Dedifferentiated amniotic fluid mesenchymal stem cell (primary cell): ENCODE measurements at regions not wholly inside any gene's neighbourhood (a gene's known extent, or its start where the extent isn't known, plus 50 kb on each side); places are given as distances from the start of the nearest gene placed in this dataset.
"Not testable (repeated sequence)": the region's sequence is repeated elsewhere in the genome, so short reads cannot be mapped to it uniquely, and the experiment has no call there.

ENCODE experiments used
- DNase-seq: peaks from one replicate; pipeline ENCODE4 v3.0.0-alpha.2; 2016; ENCODE audit errors: extremely low spot score

GRCh38 chr11:101292661-101293240 is 163.1 kb upstream of the PGR start:
- no peak for DNase-seq

DNA sequence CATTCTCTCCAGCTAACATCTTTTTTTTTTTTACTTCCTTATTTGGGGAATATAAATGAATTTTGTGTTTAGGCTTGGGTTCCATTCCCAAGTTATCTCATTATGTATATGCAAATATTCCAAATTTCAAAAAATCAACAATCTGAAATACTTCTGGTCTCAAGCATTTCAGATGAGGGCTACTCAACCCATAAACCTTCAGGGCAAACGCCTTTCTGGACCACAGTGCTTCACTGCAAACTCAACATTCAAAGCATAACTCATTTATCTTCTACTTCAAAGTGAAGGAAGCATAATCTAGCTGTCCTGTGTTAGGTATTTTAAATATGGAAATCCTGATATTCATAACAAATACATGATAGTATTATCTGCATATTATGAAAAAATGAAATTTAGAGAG is 161.7 kb upstream of the PGR start:
- no peak for DNase-seq

GRCh38 chr11:101288392-101288791 is 158.8 kb upstream of the PGR start:
- no peak for DNase-seq

- DNase-seq, result no peak
These were observed 150.1 kb upstream of the PGR start for GRCh38 chr11:101279728-101280127.

GRCh38 chr11:101278286-101278685 is 148.7 kb upstream of the PGR start:
- DNase-seq, result no peak

- DNase-seq, result no peak
These were observed 147.4 kb upstream of the PGR start for GRCh38 chr11:101277036-101277435.

DNA sequence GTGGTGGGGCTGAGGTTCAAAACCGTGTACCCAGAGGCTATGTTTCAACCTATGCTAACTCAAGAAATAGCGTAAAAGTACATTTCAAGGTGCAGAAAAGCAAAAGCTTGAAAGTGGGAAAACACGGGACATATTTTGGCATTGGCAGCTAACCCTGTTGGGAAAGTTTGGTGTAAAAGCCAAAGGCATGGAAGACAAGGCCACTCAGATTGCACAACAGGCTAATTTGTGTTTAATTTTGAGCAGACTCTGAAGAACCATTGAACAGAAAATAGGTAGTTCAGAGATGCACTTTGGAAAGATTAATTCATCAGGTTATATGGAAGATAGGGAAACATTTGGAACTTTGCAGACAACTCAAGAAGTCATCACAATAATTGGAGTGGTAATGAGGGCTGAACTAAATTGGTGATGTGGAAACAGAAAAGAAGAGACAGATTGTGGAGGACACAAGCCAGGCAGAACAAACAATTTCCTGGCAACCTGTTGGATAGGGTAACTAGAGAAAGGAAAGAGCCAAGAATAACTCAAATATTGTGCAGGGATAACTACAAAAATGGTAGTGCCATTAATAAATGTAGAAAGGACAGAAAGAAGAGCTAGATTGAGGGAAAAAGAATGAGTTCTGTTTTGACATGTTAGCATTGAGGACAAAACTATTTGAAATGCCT is 140.5 kb upstream of the PGR start:
- DNase-seq, result no peak

DNA sequence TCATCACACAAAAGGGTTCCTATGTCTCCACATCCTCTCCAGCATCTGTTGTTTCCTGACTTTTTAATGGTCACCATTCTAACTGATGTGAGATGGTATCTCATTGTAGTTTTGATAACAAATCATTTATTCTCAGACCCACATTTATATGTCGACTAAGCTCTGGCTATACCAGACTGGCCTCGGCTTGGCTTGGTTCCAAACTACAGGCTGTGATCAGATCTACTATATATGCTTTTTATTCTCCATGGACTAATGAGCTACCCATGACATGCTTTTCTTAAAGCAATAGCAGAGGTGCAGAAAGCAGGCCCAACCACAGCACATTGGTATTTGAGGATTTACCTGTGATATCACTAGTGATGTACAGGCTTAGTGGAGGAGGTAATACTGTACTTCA is 139.8 kb upstream of the PGR start:
- no peak for DNase-seq

GRCh38 chr11:101267654-101268053 is 138.0 kb upstream of the PGR start:
- DNase-seq, result no peak

DNA sequence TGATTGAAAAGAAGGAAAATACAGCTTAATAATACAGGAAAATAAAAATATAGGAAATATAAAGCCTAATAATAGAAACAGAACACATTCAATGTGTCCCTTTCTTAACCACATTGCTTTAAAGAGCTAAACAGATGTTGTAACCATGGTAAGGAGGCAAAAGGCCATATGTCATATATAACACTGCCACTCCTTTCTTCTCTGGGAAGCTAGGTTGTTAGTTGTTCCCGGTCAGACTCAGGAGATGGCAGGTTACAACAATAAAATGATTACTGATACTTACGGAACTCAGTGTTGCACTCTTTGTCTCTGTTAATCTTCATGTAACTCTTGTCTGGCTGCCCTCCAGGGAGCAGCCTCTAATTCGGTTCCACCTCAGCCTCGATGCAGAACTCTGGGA is 134.7 kb upstream of the PGR start:
- no peak for DNase-seq

- DNase-seq, result no peak
These were observed 133.4 kb upstream of the PGR start for GRCh38 chr11:101262995-101263394.

GRCh38 chr11:101262258-101262657 is 132.6 kb upstream of the PGR start:
- no peak for DNase-seq

- DNase-seq, result no peak
These were observed 125.4 kb upstream of the PGR start for GRCh38 chr11:101255036-101255435.

DNA sequence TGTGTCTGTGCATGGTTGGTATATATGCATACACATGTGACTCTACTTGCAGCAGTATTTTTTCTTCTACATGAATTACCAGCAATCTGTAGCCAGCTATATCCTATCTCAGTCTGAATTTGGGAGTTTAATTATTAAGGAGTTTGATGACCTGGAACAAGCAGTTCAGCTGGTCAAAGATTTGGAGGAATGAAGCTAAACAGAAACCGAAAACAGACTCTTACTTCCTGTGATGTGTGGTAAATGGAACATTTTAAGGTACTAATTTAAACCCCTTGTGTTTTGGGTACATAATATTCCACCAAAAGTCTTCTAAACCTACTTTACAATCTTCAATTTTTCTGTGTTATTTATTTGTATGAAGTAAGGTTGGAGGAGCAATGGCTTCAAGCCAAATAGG is 124.4 kb upstream of the PGR start:
- no peak for DNase-seq

DNA sequence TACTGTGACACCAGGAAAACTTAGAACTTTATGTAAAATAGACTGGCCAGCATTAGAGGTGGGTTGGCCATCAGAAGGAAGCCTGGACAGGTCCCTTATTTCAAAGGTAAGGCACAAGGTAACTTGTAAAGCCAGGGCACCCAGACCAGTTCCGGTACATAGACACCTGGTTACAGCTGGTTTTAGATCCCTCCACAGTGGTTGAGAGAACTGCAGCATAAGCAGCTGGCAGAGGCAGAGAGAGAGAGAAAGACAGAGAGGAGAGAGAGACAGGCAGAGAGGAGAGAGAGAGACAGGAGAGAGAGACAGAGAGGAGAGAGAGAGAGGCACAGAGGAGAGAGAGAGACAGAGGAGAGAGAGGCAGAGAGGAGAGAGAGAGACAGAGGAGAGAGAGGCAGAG is 116.0 kb upstream of the PGR start:
- DNase-seq, result not testable (repeated sequence)

DNA sequence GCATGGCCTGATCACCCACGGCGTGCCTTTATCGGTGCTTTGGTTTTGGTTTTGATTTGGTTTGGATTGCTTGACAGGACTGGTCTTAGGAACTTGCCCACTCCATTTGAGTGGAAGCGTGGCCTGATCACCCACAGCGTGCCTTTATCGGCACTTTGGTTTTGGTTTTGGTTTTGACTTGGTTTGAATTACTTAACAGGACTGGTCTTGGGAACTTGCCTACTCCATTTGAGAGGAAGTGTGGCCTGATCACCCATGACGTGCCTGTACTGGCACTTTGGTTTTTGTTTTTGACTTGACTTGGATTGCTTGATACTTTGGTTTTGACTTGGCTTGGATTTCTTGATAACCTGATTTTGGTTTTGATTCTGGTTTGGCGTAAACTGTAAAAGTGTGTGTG is 115.5 kb upstream of the PGR start:
- DNase-seq, result not testable (repeated sequence)

- no peak for DNase-seq
These were observed 111.7 kb upstream of the PGR start for GRCh38 chr11:101241160-101241795.

DNA sequence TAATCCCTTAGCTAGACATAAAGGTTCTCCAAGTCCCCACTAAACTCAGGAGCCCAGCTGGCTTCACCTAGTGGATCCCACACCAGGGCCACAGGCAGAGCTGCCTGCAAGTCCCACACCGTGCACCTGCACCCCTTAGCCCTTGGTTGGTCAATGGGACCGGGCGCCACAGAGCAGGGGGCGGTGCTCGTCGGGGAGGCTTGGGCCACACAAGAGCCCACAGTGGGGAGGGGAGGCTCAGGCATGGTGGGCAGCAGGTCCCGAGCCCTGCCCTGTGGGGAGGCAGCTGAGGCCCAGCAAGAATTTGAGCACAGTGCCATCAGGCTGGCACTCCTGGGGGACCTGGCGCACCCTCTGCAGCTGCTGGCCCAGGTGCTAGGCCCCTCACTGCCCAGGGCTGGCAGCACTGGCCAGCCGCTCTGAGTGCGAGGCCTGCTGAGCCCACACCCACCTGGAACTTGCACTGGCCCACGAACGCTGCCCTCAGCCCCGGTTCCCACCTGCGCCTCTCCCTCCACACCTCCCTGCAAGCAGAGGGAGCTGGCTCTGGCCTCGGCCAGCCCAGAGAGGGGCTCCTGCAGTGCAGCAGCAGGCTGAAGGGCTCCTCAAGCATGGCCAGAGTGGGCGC is 101.7 kb upstream of the PGR start:
- DNase-seq, result not testable (repeated sequence)

GRCh38 chr11:101226617-101227016 is 97.0 kb upstream of the PGR start:
- no peak for DNase-seq

GRCh38 chr11:101224221-101224620 is 94.6 kb upstream of the PGR start:
- DNase-seq, result no peak

- not testable (repeated sequence) for DNase-seq
These were observed 88.5 kb upstream of the PGR start for GRCh38 chr11:101218091-101218490.

- DNase-seq, result not testable (repeated sequence)
These were observed 86.5 kb upstream of the PGR start for GRCh38 chr11:101216091-101216490.

- DNase-seq, result no peak
These were observed 85.5 kb upstream of the PGR start for GRCh38 chr11:101215069-101215468.
